DOHH2 (cell line): ENCODE measurements at regions not wholly inside any gene's neighbourhood (a gene's known extent, or its start where the extent isn't known, plus 50 kb on each side); places are given as distances from the start of the nearest gene placed in this dataset.

Source experiments
- H3F3A ChIP-seq: fragments of 200-600 bp; sonication (generic), shearing (Covaris generic); 2 replicates; pipeline ENCODE4 v1.6.0; 2016; ENCODE audit warnings: antibody characterized with exemption, mild to moderate bottlenecking; ENCODE audit not compliant: control insufficient read depth, insufficient read depth
- H3K27ac ChIP-seq: fragments of 200-600 bp; sonication (generic); 2 replicates; pipeline ENCODE4 v1.5.1; 2014; ENCODE audit warnings: low read depth, mild to moderate bottlenecking, low read length, moderate library complexity
- H3K27me3 ChIP-seq: fragments of 200-600 bp; sonication (generic); 2 replicates; pipeline ENCODE4 v1.6.1; 2014; ENCODE audit warnings: mild to moderate bottlenecking, low read length, mixed read lengths; ENCODE audit not compliant: control insufficient read depth
- H3K36me3 ChIP-seq: fragments of 200-600 bp; sonication (generic); 2 replicates; pipeline ENCODE4 v1.6.1; 2014; ENCODE audit warnings: mild to moderate bottlenecking, low read length, moderate library complexity, mixed read lengths; ENCODE audit not compliant: control insufficient read depth
- H3K4me1 ChIP-seq: fragments of 200-600 bp; sonication (generic); 2 replicates; pipeline ENCODE4 v1.6.1; 2014; ENCODE audit warnings: mild to moderate bottlenecking, low read length, mixed read lengths; ENCODE audit not compliant: control insufficient read depth
- H3K4me2 ChIP-seq: fragments of 200-600 bp; sonication (generic); 2 replicates; pipeline ENCODE4 v1.6.0; 2014; ENCODE audit warnings: mild to moderate bottlenecking, low read length, moderate library complexity
- H3K4me3 ChIP-seq: fragments of 200-600 bp; sonication (generic); 2 replicates; pipeline ENCODE4 v1.5.1; 2014; ENCODE audit warnings: mild to moderate bottlenecking, low read length, mixed read lengths
- H3K79me2 ChIP-seq: fragments of 200-600 bp; sonication (generic); 2 replicates; pipeline ENCODE4 v1.6.1; 2014; ENCODE audit warnings: mild to moderate bottlenecking, low read length, mixed read lengths; ENCODE audit not compliant: control insufficient read depth
- H3K9me2 ChIP-seq: fragments of 200-600 bp; sonication (generic); replicated peaks from 2 replicates; pipeline ENCODE4 v1.6.1; 2014; ENCODE audit warnings: mild to moderate bottlenecking, low read length, mixed read lengths; ENCODE audit not compliant: control insufficient read depth
- H3K9me3 ChIP-seq: fragments of 200-600 bp; sonication (generic); 2 replicates; pipeline ENCODE4 v1.6.1; 2014; ENCODE audit warnings: antibody characterized with exemption, low read length, mixed read lengths; ENCODE audit not compliant: control insufficient read depth, insufficient read depth
- H4K20me1 ChIP-seq: fragments of 200-600 bp; sonication (generic); 2 replicates; pipeline ENCODE4 v1.6.0; 2014; ENCODE audit warnings: low read depth, mild to moderate bottlenecking, antibody characterized with exemption, low read length, moderate library complexity; ENCODE audit not compliant: control insufficient read depth, insufficient read depth
- EZH2phosphoT487 ChIP-seq: fragments of 200-600 bp; sonication (generic); IDR thresholded peaks from 2 replicates; pipeline ENCODE4 v1.6.1; 2017; ENCODE audit warnings: borderline replicate concordance, mild to moderate bottlenecking, antibody characterized with exemption, low read length, moderate library complexity, mixed read lengths
- TF ChIP-seq, protein P1 (sequence below): fragments of 200-600 bp; sonication (generic); IDR thresholded peaks from one replicate; pipeline ENCODE4 v1.5.1; 2014; ENCODE audit warnings: antibody characterized with exemption, mild to moderate bottlenecking, low read depth, low read length; ENCODE audit not compliant: poor library complexity, severe bottlenecking

- H3K4me2 ChIP-seq = no peak overlapping the region
Observed at GRCh38 chr2:207224791-207225482, 59.2 kb upstream of the KLF7 start.

DNA sequence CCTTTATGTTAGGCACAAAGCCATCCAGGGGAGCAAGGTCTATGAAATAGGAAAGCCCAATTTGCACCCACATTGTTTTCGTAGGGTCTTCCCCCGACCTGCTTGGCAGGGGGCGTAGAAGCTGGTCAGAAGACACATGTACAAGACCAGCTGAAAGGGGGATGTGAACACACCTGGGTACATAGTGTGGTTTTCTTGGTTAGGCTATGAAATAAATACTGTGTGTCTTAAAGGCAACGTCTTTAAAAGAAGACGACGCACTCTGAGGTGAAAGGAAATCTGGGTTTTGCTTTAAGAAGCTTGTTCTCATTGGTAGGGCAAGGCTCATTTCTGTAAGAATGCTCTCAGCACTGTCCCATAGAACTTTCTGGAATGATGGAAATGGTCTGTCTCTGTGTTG, 60.0 kb upstream of the KLF7 start:
- H3K27me3 ChIP-seq = peaks cover 3% of the 10 kb centered on the region
- H3K27ac ChIP-seq = no peak overlapping the region
- no peaks in the 10 kb centered on the region for H4K20me1 ChIP-seq
- H3K4me2 ChIP-seq = no peak overlapping the region
- H3F3A ChIP-seq = no peaks in the 10 kb centered on the region
- no peaks in the 10 kb centered on the region for H3K9me3 ChIP-seq
- H3K36me3 ChIP-seq = no peaks in the 10 kb centered on the region
- H3K79me2 ChIP-seq = no peaks in the 10 kb centered on the region
- no peaks in the 10 kb centered on the region for H3K9me2 ChIP-seq
- H3K4me1 ChIP-seq = no peaks in the 10 kb centered on the region
- no peak overlapping the region for H3K4me3 ChIP-seq
- TF ChIP-seq, protein P1, sequence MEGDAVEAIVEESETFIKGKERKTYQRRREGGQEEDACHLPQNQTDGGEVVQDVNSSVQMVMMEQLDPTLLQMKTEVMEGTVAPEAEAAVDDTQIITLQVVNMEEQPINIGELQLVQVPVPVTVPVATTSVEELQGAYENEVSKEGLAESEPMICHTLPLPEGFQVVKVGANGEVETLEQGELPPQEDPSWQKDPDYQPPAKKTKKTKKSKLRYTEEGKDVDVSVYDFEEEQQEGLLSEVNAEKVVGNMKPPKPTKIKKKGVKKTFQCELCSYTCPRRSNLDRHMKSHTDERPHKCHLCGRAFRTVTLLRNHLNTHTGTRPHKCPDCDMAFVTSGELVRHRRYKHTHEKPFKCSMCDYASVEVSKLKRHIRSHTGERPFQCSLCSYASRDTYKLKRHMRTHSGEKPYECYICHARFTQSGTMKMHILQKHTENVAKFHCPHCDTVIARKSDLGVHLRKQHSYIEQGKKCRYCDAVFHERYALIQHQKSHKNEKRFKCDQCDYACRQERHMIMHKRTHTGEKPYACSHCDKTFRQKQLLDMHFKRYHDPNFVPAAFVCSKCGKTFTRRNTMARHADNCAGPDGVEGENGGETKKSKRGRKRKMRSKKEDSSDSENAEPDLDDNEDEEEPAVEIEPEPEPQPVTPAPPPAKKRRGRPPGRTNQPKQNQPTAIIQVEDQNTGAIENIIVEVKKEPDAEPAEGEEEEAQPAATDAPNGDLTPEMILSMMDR = no peak
- TF ChIP-seq EZH2phosphoT487 = no peak

More at GRCh38 chr2:207224791-207225482, 59.2 kb upstream of the KLF7 start:
- H3K79me2 ChIP-seq = no peaks in the 10 kb centered on the region
- no peak overlapping the region for H3K27ac ChIP-seq
- TF ChIP-seq, protein P1 = no peak
- no peak for TF ChIP-seq EZH2phosphoT487
- no peaks in the 10 kb centered on the region for H3K9me2 ChIP-seq
- H3K27me3 ChIP-seq = peaks cover 3% of the 10 kb centered on the region
- no peaks in the 10 kb centered on the region for H3K4me1 ChIP-seq
- H3F3A ChIP-seq = no peaks in the 10 kb centered on the region
- H3K4me3 ChIP-seq = no peak overlapping the region
- H3K36me3 ChIP-seq = no peaks in the 10 kb centered on the region
- no peaks in the 10 kb centered on the region for H4K20me1 ChIP-seq
- no peaks in the 10 kb centered on the region for H3K9me3 ChIP-seq

DNA sequence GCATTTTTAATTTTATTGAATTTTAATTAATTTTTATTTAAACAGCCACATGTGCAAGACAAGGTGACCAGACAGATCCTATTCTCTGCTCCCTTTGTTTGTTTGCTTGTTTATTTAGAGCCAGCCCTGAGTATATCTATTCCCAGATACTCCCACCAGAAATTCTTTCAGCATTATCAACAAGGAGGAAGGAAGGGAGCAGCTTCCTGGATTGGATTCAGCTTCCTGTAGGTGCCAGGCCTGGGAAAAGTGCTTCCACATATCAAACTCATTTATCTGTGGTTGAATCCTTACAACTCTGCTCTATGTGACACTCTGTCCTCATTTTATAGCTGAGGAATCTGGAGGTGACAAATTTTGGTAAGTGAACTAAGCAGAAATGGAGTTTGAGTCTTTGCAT, 60.5 kb upstream of the KLF7 start:
- no peak overlapping the region for H3K27ac ChIP-seq
- no peak for TF ChIP-seq EZH2phosphoT487
- TF ChIP-seq, protein P1 = no peak
- no peaks in the 10 kb centered on the region for H4K20me1 ChIP-seq
- H3K4me3 ChIP-seq = no peak overlapping the region
- no peaks in the 10 kb centered on the region for H3K9me3 ChIP-seq
- H3K79me2 ChIP-seq = no peaks in the 10 kb centered on the region
- no peaks in the 10 kb centered on the region for H3F3A ChIP-seq
- no peaks in the 10 kb centered on the region for H3K4me1 ChIP-seq
- no peak overlapping the region for H3K4me2 ChIP-seq
- no peaks in the 10 kb centered on the region for H3K9me2 ChIP-seq
- H3K27me3 ChIP-seq = peaks cover 3% of the 10 kb centered on the region
- H3K36me3 ChIP-seq = no peaks in the 10 kb centered on the region
